Hepatocyte (in vitro differentiated cells): ENCODE measurements at regions not wholly inside any gene's neighbourhood (a gene's known extent, or its start where the extent isn't known, plus 50 kb on each side); places are given as distances from the start of the nearest gene placed in this dataset.

ENCODE experiments used
- DNase-seq: peaks from one replicate; pipeline ENCODE4 v3.0.0-alpha.2; 2016; ENCODE audit warnings: low spot score
- H2AFZ ChIP-seq: fragments of 200-600 bp; sonication (generic); 2 replicates; pipeline ENCODE4 v1.6.0; 2016; ENCODE audit warnings: antibody characterized with exemption, mild to moderate bottlenecking
- H3K27ac ChIP-seq: fragments of 200-600 bp; sonication (generic); 2 replicates; pipeline ENCODE4 v1.5.1; 2016; ENCODE audit warnings: mild to moderate bottlenecking
- H3K27me3 ChIP-seq: fragments of 200-600 bp; sonication (generic); 2 replicates; pipeline ENCODE4 v1.6.1; 2016
- H3K36me3 ChIP-seq: fragments of 200-600 bp; sonication (generic); replicated peaks from 2 replicates; pipeline ENCODE4 v1.5.1; 2016; ENCODE audit warnings: low read depth; ENCODE audit not compliant: insufficient read depth
- H3K4me1 ChIP-seq: fragments of 200-600 bp; sonication (generic); 2 replicates; pipeline ENCODE4 v1.5.1; 2016; ENCODE audit warnings: mild to moderate bottlenecking, moderate library complexity; ENCODE audit not compliant: insufficient read depth
- H3K4me2 ChIP-seq: fragments of 200-600 bp; sonication (generic); 2 replicates; pipeline ENCODE4 v1.6.0; 2016
- H3K4me3 ChIP-seq: fragments of 200-600 bp; sonication (generic); 2 replicates; pipeline ENCODE4 v1.5.1; 2016; ENCODE audit warnings: mild to moderate bottlenecking
- H3K79me2 ChIP-seq: fragments of 200-600 bp; sonication (generic); 2 replicates; pipeline ENCODE4 v1.6.0; 2017; ENCODE audit warnings: mild to moderate bottlenecking
- H3K9me2 ChIP-seq: fragments of 200-600 bp; sonication (generic); replicated peaks from 2 replicates; pipeline ENCODE4 v1.6.0; 2017; ENCODE audit warnings: mild to moderate bottlenecking; ENCODE audit not compliant: insufficient read depth
- H3K9me3 ChIP-seq: fragments of 200-600 bp; sonication (generic); 2 replicates; pipeline ENCODE4 v1.5.1; 2016; ENCODE audit warnings: low read depth, mild to moderate bottlenecking
- H4K20me1 ChIP-seq: fragments of 200-600 bp; sonication (generic); 2 replicates; pipeline ENCODE4 v1.6.0; 2016; ENCODE audit warnings: mild to moderate bottlenecking; ENCODE audit not compliant: insufficient read depth, poor library complexity, severe bottlenecking
- CTCF ChIP-seq: fragments of 200-600 bp; sonication (generic); IDR thresholded peaks from 2 replicates; pipeline ENCODE4 v1.5.1; 2016; ENCODE audit warnings: antibody characterized with exemption, mild to moderate bottlenecking; ENCODE audit not compliant: poor library complexity
- EZH2 ChIP-seq: fragments of 200-600 bp; sonication (generic); IDR thresholded peaks from 2 replicates; pipeline ENCODE4 v1.6.1; 2016; ENCODE audit warnings: antibody characterized with exemption, mild to moderate bottlenecking, borderline replicate concordance
- EZH2phosphoT487 ChIP-seq: fragments of 200-600 bp; sonication (generic); IDR thresholded peaks from one replicate; pipeline ENCODE4 v1.6.1; 2018; ENCODE audit warnings: antibody characterized with exemption, mild to moderate bottlenecking, low read depth, moderate library complexity; ENCODE audit not compliant: unreplicated experiment, severe bottlenecking
- WGBS: methylation state at CpG from one replicate; pipeline ENCODE4 v1.1.6; 2016; ENCODE audit warnings: low lambda C conversion rate; ENCODE audit errors: missing lambda C conversion rate; 5-methylcytosine and 5-hydroxymethylcytosine counted together

- DNase-seq = no peak
- Histone ChIP-seq H2AFZ (no peak overlapping the region), H3K36me3 (no peaks in the 10 kb centered on the region), H3K4me2 (no peak overlapping the region), H3K9me2 (no peaks in the 10 kb centered on the region), H3K27me3 (no peaks in the 10 kb centered on the region), H4K20me1 (no peaks in the 10 kb centered on the region), H3K79me2 (no peaks in the 10 kb centered on the region), H3K4me3 (no peak overlapping the region), H3K9me3 (no peaks in the 10 kb centered on the region), H3K4me1 (no peaks in the 10 kb centered on the region), H3K27ac (no peak overlapping the region)
- WGBS = 68% methylated on average over 2 of the region's 2 CpGs
- TF ChIP-seq EZH2phosphoT487 (no peak), CTCF (no peak), EZH2 (no peak)
These were observed 288.9 kb upstream of the ETAA1 start for GRCh38 chr2:67108231-67108630.

GRCh38 chr2:67124531-67124930, 272.6 kb upstream of the ETAA1 start:
- no peaks in the 10 kb centered on the region for H3K9me2 ChIP-seq
- H3K4me1 ChIP-seq = no peaks in the 10 kb centered on the region
- no peak for DNase-seq
- H3K9me3 ChIP-seq = no peaks in the 10 kb centered on the region
- H3K36me3 ChIP-seq = no peaks in the 10 kb centered on the region
- no peak overlapping the region for H2AFZ ChIP-seq
- no peaks in the 10 kb centered on the region for H3K79me2 ChIP-seq
- TF ChIP-seq EZH2phosphoT487 = no peak
- TF ChIP-seq CTCF = no peak
- no peak for TF ChIP-seq EZH2
- no peaks in the 10 kb centered on the region for H3K27me3 ChIP-seq
- H3K4me2 ChIP-seq = no peak overlapping the region
- 93% methylated on average over 1 of the region's 1 CpG for WGBS
- no peaks in the 10 kb centered on the region for H4K20me1 ChIP-seq
- no peak overlapping the region for H3K4me3 ChIP-seq
- no peak overlapping the region for H3K27ac ChIP-seq

- no peak overlapping the region for H3K4me2 ChIP-seq
- no peak for DNase-seq
These were observed 266.4 kb upstream of the ETAA1 start for GRCh38 chr2:67130531-67131256.

More at GRCh38 chr2:67130531-67131256, 266.4 kb upstream of the ETAA1 start:
- WGBS = 52% methylated on average over 3 of the region's 3 CpGs
- TF ChIP-seq EZH2phosphoT487 = no peak
- no peak for TF ChIP-seq EZH2
- TF ChIP-seq CTCF = no peak
- no peaks in the 10 kb centered on the region for H3K79me2 ChIP-seq
- H3K9me3 ChIP-seq = no peaks in the 10 kb centered on the region
- no peak overlapping the region for H3K27ac ChIP-seq
- H3K36me3 ChIP-seq = no peaks in the 10 kb centered on the region
- H2AFZ ChIP-seq = no peak overlapping the region
- no peaks in the 10 kb centered on the region for H3K9me2 ChIP-seq
- no peaks in the 10 kb centered on the region for H3K4me1 ChIP-seq
- H3K27me3 ChIP-seq = no peaks in the 10 kb centered on the region
- H4K20me1 ChIP-seq = no peaks in the 10 kb centered on the region
- H3K4me3 ChIP-seq = no peak overlapping the region
